ENCODE measurements at regions not wholly inside any gene's neighbourhood (a gene's known extent, or its start where the extent isn't known, plus 50 kb on each side); places are given as distances from the start of the nearest gene placed in this dataset.
"Not testable (repeated sequence)": the region's sequence is repeated elsewhere in the genome, so short reads cannot be mapped to it uniquely, and the experiment has no call there.

- no peak for DNase-seq
Observed at GRCh38 chrX:27136325-27136724, 326.8 kb downstream of the PPP4R3C start.

GRCh38 chrX:27132862-27133261 lies 330.3 kb downstream of the PPP4R3C start:
- no peak for DNase-seq

- DNase-seq = not testable (repeated sequence)
Observed at GRCh38 chrX:27087176-27087575, 376.0 kb downstream of the PPP4R3C start.

GRCh38 chrX:27086237-27086636 lies 376.9 kb downstream of the PPP4R3C start:
- DNase-seq = no peak

GRCh38 chrX:27085346-27085745 lies 377.8 kb downstream of the PPP4R3C start:
- DNase-seq = no peak

- no peak for DNase-seq
Observed at GRCh38 chrX:27078371-27078770, 384.8 kb downstream of the PPP4R3C start.

GRCh38 chrX:27057883-27058282 lies 405.3 kb downstream of the PPP4R3C start:
- DNase-seq = no peak

- DNase-seq = no peak
Observed at GRCh38 chrX:27039332-27039731, 423.8 kb downstream of the PPP4R3C start.

GRCh38 chrX:27008486-27008885 lies 454.7 kb downstream of the PPP4R3C start:
- no peak for DNase-seq

GRCh38 chrX:26999634-27000033 lies 463.5 kb downstream of the PPP4R3C start:
- DNase-seq = no peak

- no peak for DNase-seq
Observed at GRCh38 chrX:26958261-26958660, 504.9 kb downstream of the PPP4R3C start.

GRCh38 chrX:26954029-26954428 lies 509.1 kb downstream of the PPP4R3C start:
- no peak for DNase-seq

GRCh38 chrX:26952213-26952612 lies 510.9 kb downstream of the PPP4R3C start:
- DNase-seq = no peak

GRCh38 chrX:26927419-26927818 lies 535.7 kb downstream of the PPP4R3C start:
- no peak for DNase-seq

GRCh38 chrX:26925088-26925487 lies 538.1 kb downstream of the PPP4R3C start:
- no peak for DNase-seq

- no peak for DNase-seq
Observed at GRCh38 chrX:26922278-26922677, 540.9 kb downstream of the PPP4R3C start.

GRCh38 chrX:26918631-26919030 lies 544.5 kb downstream of the PPP4R3C start:
- no peak for DNase-seq

GRCh38 chrX:26916991-26917390 lies 546.1 kb downstream of the PPP4R3C start:
- DNase-seq = no peak

- no peak for DNase-seq
Observed at GRCh38 chrX:26915064-26915463, 548.1 kb downstream of the PPP4R3C start.

GRCh38 chrX:26914232-26914631 lies 548.9 kb downstream of the PPP4R3C start:
- no peak for DNase-seq

GRCh38 chrX:26911785-26912184 lies 551.4 kb downstream of the PPP4R3C start:
- DNase-seq = not testable (repeated sequence)

GRCh38 chrX:26909728-26910127 lies 553.4 kb downstream of the PPP4R3C start:
- DNase-seq = no peak

- no peak for DNase-seq
Observed at GRCh38 chrX:26908218-26908617, 554.9 kb downstream of the PPP4R3C start.

GRCh38 chrX:26889574-26889973 lies 573.6 kb downstream of the PPP4R3C start:
- no peak for DNase-seq

GRCh38 chrX:26873736-26874135 lies 589.4 kb downstream of the PPP4R3C start:
- DNase-seq = no peak

GRCh38 chrX:26871967-26872366 lies 591.2 kb downstream of the PPP4R3C start:
- DNase-seq = no peak

Data from HCEC 1CT (cell line).